GM19239 (cell line): ENCODE measurements at regions not wholly inside any gene's neighbourhood (a gene's known extent, or its start where the extent isn't known, plus 50 kb on each side); places are given as distances from the start of the nearest gene placed in this dataset.
"Not testable (repeated sequence)": the region's sequence is repeated elsewhere in the genome, so short reads cannot be mapped to it uniquely, and the experiment has no call there.

Source experiments
- DNase-seq: peaks from one replicate; pipeline ENCODE4 v3.0.0; 2011; ENCODE audit warnings: low spot score; ENCODE audit not compliant: insufficient read length
- FAIRE-seq: peaks from 2 replicates; lab custom pipeline; 2011; peaks lifted over from hg19 to GRCh38; lab: Jason Lieb, UNC

GRCh38 chr11:69884286-69884685, 65.1 kb upstream of the FGF3 start:
- DNase-seq = no peak
- FAIRE-seq = no peak

- DNase-seq (no peak), FAIRE-seq (no peak)
Observed at GRCh38 chr11:69884751-69885150, 65.5 kb upstream of the FGF3 start.

DNA sequence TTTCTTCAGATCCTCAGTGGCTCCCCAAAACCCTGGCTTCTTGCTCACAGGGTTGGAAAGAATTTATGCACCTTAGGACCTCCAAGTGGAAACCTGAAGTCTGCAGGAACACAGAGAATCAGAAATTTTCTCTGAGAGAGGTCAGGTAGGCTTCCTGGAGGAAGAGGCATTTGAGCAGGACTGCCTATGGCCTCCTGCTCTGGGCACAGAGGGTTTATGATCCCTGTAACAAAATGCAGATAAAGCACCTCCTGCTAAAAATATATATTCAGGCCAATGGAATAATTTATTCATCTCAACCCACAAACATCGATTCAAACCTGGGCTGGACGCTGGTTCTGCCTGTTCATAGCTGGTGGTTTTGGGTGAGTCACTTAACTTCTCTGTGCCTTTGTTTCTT, 68.1 kb upstream of the FGF3 start:
- FAIRE-seq (no peak), DNase-seq (no peak)

DNA sequence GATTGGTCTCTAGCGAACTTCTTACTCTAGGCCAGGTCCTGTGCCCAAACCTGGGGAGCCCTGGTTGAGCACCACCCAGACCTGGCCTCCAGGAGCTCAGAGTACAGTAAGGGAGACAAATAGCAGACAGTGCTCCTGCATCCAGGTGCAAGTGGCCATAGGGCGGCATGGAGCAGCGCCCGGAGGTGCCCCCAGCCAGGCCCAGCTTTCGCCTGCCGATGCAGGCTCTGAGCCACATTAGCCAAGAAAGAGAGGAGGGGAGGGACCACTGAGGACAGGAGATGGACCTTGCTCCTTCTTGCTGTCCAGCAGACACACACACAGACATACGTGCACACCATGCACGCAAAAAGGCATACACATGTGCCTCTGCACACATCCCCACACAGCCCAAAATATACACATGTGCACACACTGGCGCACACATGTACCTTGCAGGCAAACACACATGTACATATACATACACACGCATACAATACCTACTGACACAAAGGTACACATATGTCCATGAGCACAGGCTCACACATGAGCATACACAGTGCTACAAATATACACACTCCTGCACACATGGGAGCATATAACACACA, 68.7 kb upstream of the FGF3 start:
- FAIRE-seq (no peak), DNase-seq (no peak)

DNA sequence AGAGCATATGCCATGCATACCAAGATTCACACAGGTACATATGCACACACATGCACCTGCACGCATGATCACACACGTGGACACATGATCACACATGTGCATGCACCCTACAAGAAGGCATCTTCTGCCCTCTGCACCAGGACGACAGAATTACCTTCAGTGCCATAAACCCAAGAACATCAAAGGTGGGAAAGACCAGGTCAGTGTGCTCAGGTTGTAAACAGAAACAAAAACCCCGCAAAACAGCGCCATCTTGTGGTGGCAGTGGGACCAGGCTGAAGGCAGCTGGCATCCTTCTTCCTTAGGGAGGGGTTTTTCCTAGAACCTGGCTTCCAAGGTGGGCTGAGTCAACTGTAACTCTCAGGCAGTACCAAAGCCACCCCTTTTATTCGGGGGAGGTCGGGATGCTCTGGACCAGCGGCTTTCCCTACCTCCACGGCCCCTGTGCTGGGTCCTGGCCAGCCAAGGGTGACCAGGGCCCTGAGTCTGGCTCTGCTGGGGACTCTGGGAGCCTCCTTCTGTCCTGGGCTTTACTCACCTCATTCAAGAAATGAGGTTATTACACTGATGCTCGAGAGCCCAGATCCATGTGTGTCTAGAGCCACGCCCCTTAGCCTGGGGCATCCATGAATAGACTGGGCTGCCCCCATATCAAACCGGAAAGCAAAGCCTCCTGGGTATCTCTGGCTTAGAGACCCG, 69.4 kb upstream of the FGF3 start:
- DNase-seq (peak; percentile 81), FAIRE-seq (peak; percentile 92)

GRCh38 chr11:69889400-69890318, 70.4 kb upstream of the FGF3 start:
- DNase-seq (no peak), FAIRE-seq (no peak)

- FAIRE-seq = no peak
- no peak for DNase-seq
Observed at GRCh38 chr11:69890476-69890875, 71.3 kb upstream of the FGF3 start.

DNA sequence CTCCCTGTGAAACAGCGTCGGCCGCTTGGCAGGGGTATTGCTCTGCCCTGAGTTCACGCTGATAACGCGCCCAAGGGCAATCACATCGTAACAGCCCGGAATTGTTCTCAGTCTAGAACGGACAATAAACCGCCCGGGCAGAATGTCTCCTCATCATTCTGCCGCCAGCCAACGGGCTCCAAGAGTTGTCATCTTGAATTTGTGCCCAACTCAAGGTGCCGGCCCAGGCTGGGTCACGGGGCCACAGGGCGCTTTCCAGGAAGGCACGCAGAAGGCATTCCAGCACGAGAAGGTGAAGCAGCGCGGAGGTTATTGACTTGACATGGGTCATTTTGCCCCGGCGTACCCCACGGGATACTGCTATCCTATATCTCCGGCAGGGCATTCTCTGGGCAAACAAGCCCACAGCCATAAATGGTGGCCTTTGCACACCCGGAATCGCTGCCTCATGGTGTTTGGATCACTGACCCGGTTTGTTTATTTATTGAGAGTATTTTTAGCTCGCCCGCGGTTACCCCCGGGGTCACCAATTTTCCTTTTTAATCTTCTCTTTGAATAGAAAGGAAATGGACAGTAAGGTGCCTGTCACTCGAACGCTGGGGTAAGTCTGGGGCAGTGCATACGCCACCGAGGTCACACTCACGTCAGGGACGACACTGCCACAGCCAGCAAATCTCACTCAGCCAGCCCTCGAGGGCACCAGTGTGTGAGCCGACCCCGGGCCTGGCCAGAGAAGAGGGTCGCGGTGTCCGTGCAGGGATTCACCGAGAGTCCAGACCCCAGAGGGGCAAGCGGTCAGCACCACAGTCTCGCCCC, 72.4 kb upstream of the FGF3 start:
- DNase-seq (no peak), FAIRE-seq (no peak)

GRCh38 chr11:69892237-69892985, 73.2 kb upstream of the FGF3 start:
- no peak for FAIRE-seq
- DNase-seq = no peak

- DNase-seq = no peak
- no peak for FAIRE-seq
Observed at GRCh38 chr11:69892986-69893555, 73.9 kb upstream of the FGF3 start.

- FAIRE-seq = no peak
- DNase-seq = no peak
Observed at GRCh38 chr11:69893631-69894030, 74.4 kb upstream of the FGF3 start.

- FAIRE-seq (no peak), DNase-seq (no peak)
Observed at GRCh38 chr11:69894181-69894611, 75.0 kb upstream of the FGF3 start.

- FAIRE-seq (no peak), DNase-seq (no peak)
Observed at GRCh38 chr11:69894648-69895047, 75.4 kb upstream of the FGF3 start.

DNA sequence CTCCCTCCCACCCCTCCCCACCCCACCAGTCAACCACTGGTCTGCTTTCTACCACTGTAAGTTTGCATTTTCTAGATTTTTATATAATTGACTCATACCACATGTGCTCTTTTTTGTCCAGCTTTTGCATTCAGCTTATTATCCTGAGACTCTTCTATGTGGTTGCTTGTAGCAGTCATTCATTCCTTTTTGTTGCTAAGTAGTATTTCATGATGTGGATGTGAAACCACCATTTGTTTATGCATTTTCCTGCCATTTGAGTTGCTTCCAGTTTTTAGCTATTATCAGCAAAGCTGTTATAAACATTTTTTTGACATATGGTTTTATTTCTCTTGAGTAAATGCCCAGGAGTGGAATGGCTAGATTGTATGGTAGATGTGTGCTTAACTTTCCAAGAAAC, 77.0 kb upstream of the FGF3 start:
- FAIRE-seq (no peak), DNase-seq (no peak)

GRCh38 chr11:69898123-69898522, 78.9 kb upstream of the FGF3 start:
- FAIRE-seq = no peak
- no peak for DNase-seq

- DNase-seq (no peak), FAIRE-seq (no peak)
Observed at GRCh38 chr11:69899957-69900821, 81.0 kb upstream of the FGF3 start.

GRCh38 chr11:69900822-69901302, 81.6 kb upstream of the FGF3 start:
- not testable (repeated sequence) for FAIRE-seq, DNase-seq

- DNase-seq (no peak), FAIRE-seq (no peak)
Observed at GRCh38 chr11:69902337-69902736, 83.1 kb upstream of the FGF3 start.
